Pancreas (tissue), 10 donors: ENCODE measurements at regions not wholly inside any gene's neighbourhood (a gene's known extent, or its start where the extent isn't known, plus 50 kb on each side); places are given as distances from the start of the nearest gene placed in this dataset.

Experiments used
- ATAC-seq, 4 donors: fragments of 200-7000 bp; cut with Tn5 transposase; one replicate each; pipeline versions ENCODE4 v1.8.0 to v1.9.1; 2020; ENCODE audit warnings: mild to moderate bottlenecking in 4 of 4, moderate library complexity in 4 of 4
- DNase-seq, 6 donors: peaks; one replicate each; pipeline ENCODE4 v3.0.0-alpha.2; 2020
- FAIRE-seq: peaks from 2 replicates; lab custom pipeline; 2012; peaks lifted over from hg19 to GRCh38; lab: Jason Lieb, UNC
- H3K27ac ChIP-seq, 4 donors: fragments of 200-600 bp; sonication (generic); 1 replicate in 3 of 4; 2 replicates in 1 of 4; pipeline versions ENCODE4 v1.5.0 to v1.8.0; 2020
- H3K27me3 ChIP-seq, 4 donors: fragments of 200-600 bp; one replicate each; pipeline ENCODE4 v1.8.0; 2021
- H3K36me3 ChIP-seq, 3 donors: fragments of 200-600 bp; sonication (generic) in 1 of 3; one replicate each; pipeline versions ENCODE4 v1.5.0 to v1.8.0; 2020 to 2021
- H3K4me1 ChIP-seq, 3 donors: fragments of 200-600 bp; one replicate each; pipeline ENCODE4 v1.8.0; 2021
- H3K4me3 ChIP-seq, 4 donors: fragments of 200-600 bp; sonication (generic) in 2 of 4; one replicate each; pipeline versions ENCODE4 v1.5.0 to v1.8.0; 2020 to 2021
- H3K9me3 ChIP-seq, 4 donors: fragments of 200-600 bp; one replicate each; pipeline ENCODE4 v1.8.0; 2021
- CTCF ChIP-seq, 4 donors: fragments of 200-600 bp; sonication (generic) in 3 of 4; IDR thresholded peaks; one replicate each; pipeline versions ENCODE4 v1.5.0 to v1.8.0; 2021; ENCODE audit warnings: antibody characterized with exemption in 4 of 4
- WGBS, 2 donors: extraction: QIAGEN DNeasy Blood & Tissue Kit; methylation state at CpG; one replicate each; pipeline ENCODE4 v1.1.7; 2013; 5-methylcytosine and 5-hydroxymethylcytosine counted together
- intact Hi-C, 3 donors: fragments of 100-400 bp; cut with DNase I; formaldehyde crosslinking; loops; one replicate each; pipeline versions ENCODE4 v1.11.1 to v1.14.2; 2022
- donor health status: healthy with polysubstance abuse.
- donor health status: DM: no; HTN: no; CAD: no; lungs with moderate emphysema.
- donor health status: DM: no; HTN: no; CAD: no.
- donor health status: control.
- donor health status: control.
- donor health status: Bipolar disorder and iron deficiency.
- donor health status: DM: yes; HTN: yes; CAD: no.
- donor health status: DM: no; HTN: no; CAD: no.
- donor health status: DM: no; HTN: no; CAD: no.
- donor health status: DM: yes; HTN: yes; CAD: no.

GRCh38 chr17:79536212-79536840 lies 74.5 kb downstream of the RBFOX3 start:
- ATAC-seq (no peak), FAIRE-seq (no peak)

GRCh38 chr17:79535728-79536025 lies 75.2 kb downstream of the RBFOX3 start:
- H3K27ac ChIP-seq: no peak overlapping the region
- no peak overlapping the region for H3K4me3 ChIP-seq
- no peaks in the 10 kb centered on the region for H3K9me3 ChIP-seq
- H3K27me3 ChIP-seq: no peaks in the 10 kb centered on the region
- intact Hi-C loops: no loop called here
- no peaks in the 10 kb centered on the region for H3K4me1 ChIP-seq
- no peak for FAIRE-seq
- no peak for TF ChIP-seq CTCF (IDR thresholded peaks at IDR 0.05)
- H3K36me3 ChIP-seq: no peaks in the 10 kb centered on the region
- WGBS, 2 donors: 62 to 68% methylated on average over 5 of the region's 5 CpGs
- ATAC-seq: no peak
- no peak for DNase-seq

More at GRCh38 chr17:79536212-79536840, 74.5 kb downstream of the RBFOX3 start:
- TF ChIP-seq CTCF (IDR thresholded peaks at IDR 0.05): no peak
- no peak overlapping the region for H3K27ac ChIP-seq
- no peak for DNase-seq
- no peaks in the 10 kb centered on the region for H3K36me3 ChIP-seq
- no peaks in the 10 kb centered on the region for H3K4me1 ChIP-seq
- 73 to 84% methylated on average over 15 of the region's 15 CpGs for WGBS, 2 donors
- H3K9me3 ChIP-seq: no peaks in the 10 kb centered on the region
- intact Hi-C loops: no loop called here
- H3K4me3 ChIP-seq: no peak overlapping the region
- H3K27me3 ChIP-seq: no peaks in the 10 kb centered on the region

- Histone ChIP-seq H3K4me3 (no peak overlapping the region), H3K27ac (no peak overlapping the region), H3K4me1 (no peaks in the 10 kb centered on the region), H3K36me3 (no peaks in the 10 kb centered on the region), H3K9me3 (no peaks in the 10 kb centered on the region), H3K27me3 (no peaks in the 10 kb centered on the region)
- TF ChIP-seq CTCF (IDR thresholded peaks at IDR 0.05): no peak
- ATAC-seq: no peak
- intact Hi-C loops: no loop called here
- WGBS, 2 donors: 57 to 69% methylated on average over 23 of the region's 23 CpGs
- no peak for FAIRE-seq
- DNase-seq: no peak
Measured at GRCh38 chr17:79534851-79535727, 75.8 kb downstream of the RBFOX3 start.

GRCh38 chr17:79534111-79534510 lies 76.7 kb downstream of the RBFOX3 start:
- Histone ChIP-seq H3K4me1 (no peaks in the 10 kb centered on the region), H3K27me3 (no peaks in the 10 kb centered on the region), H3K36me3 (no peaks in the 10 kb centered on the region), H3K4me3 (no peak overlapping the region), H3K27ac (no peak overlapping the region), H3K9me3 (no peaks in the 10 kb centered on the region)
- no peak for TF ChIP-seq CTCF (IDR thresholded peaks at IDR 0.05)
- intact Hi-C loops: no loop called here
- 51 to 62% methylated on average over 11 of the region's 11 CpGs for whole genome bisulfite sequencing, 2 donors
- FAIRE-seq: no peak
- no peak for DNase-seq
- no peak for ATAC-seq

- TF ChIP-seq CTCF (IDR thresholded peaks at IDR 0.05): no peak
- DNase-seq: no peak
- H3K36me3 ChIP-seq: no peaks in the 10 kb centered on the region
- intact Hi-C loops: no loop called here
- no peaks in the 10 kb centered on the region for H3K27me3 ChIP-seq
- H3K4me1 ChIP-seq: no peaks in the 10 kb centered on the region
- no peak overlapping the region for H3K27ac ChIP-seq
- ATAC-seq: no peak
- no peak overlapping the region for H3K4me3 ChIP-seq
- FAIRE-seq: no peak
- H3K9me3 ChIP-seq: no peaks in the 10 kb centered on the region
- 60 to 71% methylated on average over 12 of the region's 12 CpGs for WGBS, 2 donors
Measured at GRCh38 chr17:79533116-79533515, 77.7 kb downstream of the RBFOX3 start.
